CD1c-positive myeloid dendritic cell (primary cell): ENCODE measurements at regions not wholly inside any gene's neighbourhood (a gene's known extent, or its start where the extent isn't known, plus 50 kb on each side); places are given as distances from the start of the nearest gene placed in this dataset.
"Not testable (repeated sequence)": the region's sequence is repeated elsewhere in the genome, so short reads cannot be mapped to it uniquely, and the experiment has no call there.

Source experiments
- DNase-seq: peaks from one replicate; pipeline ENCODE4 v3.0.0-alpha.2; 2016; ENCODE audit errors: extremely low spot score

DNA sequence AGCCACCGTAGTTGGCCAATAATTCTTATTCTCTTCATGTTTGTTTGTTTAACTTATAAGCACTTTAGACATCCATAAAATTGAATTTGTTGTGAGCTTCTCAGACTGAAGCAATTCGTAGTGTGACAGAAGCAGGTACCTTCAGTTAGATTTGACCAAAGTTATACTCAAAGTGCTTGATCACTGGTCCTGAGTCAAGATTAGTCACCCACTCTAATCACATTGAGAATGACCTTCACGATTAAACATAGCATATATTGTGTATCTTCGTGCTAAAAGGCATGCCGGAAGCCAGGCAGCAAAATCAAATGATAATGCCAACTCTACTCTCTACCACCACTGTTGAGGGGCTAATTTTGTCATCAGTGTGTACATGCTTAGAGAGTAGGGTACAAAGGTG is 763.7 kb upstream of the MBL2 start:
- no peak for DNase-seq

- DNase-seq = no peak
Measured at GRCh38 chr10:53534428-53534827, 761.8 kb upstream of the MBL2 start.

DNA sequence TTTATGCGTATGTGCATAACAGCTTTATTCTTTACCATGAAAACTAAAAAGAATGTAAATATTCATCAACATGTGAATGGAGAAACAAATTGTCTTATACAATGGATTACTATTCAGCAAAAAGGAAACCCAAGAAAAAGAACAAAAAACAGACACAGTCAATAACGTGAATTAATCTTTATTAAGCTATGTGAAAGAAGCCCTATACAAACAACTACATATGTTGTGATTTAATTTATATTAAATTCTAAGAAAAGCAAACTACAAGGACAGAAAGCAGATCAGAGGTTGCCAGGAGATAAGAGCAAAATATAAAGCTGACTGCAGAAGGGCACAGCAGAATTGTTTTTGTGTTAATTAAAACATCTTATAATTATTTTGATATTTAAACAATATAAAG is 756.4 kb upstream of the MBL2 start:
- DNase-seq = no peak

DNA sequence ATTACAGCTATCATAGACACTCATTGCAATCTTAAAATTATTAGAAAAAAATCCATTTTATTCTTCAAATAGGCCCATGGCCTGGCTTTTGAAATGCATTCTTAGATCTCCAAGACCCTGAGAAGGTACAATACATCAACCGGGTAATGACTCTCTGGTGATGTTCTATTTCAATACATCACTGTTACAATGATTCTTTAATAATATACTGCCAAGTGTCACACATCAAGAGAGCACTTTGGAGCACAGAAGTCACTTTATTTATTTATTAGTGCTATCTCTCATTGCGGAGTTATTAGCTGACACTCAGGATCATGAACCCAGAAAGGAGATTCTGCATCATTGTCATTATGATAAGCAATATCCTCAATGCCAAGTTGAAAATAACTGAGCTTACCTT is 748.5 kb upstream of the MBL2 start:
- DNase-seq = no peak

- DNase-seq = no peak
Measured at GRCh38 chr10:53508197-53508596, 735.6 kb upstream of the MBL2 start.

GRCh38 chr10:53504492-53504891 is 731.9 kb upstream of the MBL2 start:
- DNase-seq = not testable (repeated sequence)

DNA sequence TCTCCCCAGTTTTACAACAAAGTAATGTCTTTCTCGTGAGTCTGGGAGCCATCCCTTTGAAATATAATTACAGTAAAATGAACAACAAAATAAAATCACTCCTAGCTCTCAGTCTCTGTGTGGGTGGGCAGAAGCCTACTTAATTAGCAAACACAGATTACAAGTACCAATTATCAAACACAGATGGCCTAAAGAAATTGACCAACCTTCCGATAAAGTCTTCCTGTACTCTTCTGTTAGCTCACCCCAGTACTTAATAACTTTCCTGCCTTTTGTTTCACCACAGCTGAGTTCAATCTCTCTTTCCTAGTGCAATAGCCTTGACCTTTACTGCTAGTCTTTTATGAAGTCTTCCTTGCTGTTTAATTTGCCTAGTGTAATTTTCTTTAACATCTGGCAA is 719.2 kb upstream of the MBL2 start:
- DNase-seq = no peak

DNA sequence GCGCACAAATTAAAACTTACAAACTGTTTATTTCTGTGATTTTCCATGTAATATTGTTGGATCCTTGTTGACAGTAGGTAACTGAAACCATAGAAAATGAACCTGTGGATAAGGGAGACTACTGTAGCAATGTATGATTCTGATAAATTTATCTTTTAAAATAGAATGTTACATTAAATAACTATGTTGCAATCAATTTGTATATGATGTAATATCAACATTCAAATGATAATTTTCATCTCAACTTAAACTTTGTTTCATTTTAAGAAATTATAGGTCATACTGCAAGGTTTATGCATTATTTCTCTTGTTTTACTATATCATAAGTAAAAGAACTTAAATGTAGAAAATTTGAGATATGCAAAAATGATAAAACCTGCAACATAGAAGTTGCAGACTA is 718.0 kb upstream of the MBL2 start:
- no peak for DNase-seq

- no peak for DNase-seq
Measured at GRCh38 chr10:53489335-53490182, 717.0 kb upstream of the MBL2 start.

- DNase-seq = no peak
Measured at GRCh38 chr10:53487019-53487983, 714.7 kb upstream of the MBL2 start.

DNA sequence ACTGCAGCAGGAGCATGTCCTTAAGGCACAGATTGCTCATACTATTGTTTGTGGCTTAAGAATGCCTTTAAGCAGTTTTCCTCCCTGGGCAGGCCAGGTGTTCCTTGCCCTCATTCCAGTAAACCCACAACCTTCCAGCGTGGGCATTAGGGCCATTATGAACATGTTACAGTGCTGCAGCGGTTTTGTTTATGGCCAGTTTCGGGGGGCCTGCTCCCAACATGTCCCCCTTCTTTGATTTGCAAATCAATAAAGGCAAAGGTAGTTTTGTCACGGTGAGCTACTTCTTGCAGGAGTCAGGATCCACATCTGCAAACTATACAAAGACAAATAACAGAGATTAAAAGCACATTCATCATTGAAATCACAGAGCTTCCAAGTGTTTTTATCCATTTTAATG is 712.8 kb upstream of the MBL2 start:
- not testable (repeated sequence) for DNase-seq

- no peak for DNase-seq
Measured at GRCh38 chr10:53479365-53479764, 706.8 kb upstream of the MBL2 start.

- no peak for DNase-seq
Measured at GRCh38 chr10:53477313-53477675, 704.7 kb upstream of the MBL2 start.

- no peak for DNase-seq
Measured at GRCh38 chr10:53476650-53477312, 704.2 kb upstream of the MBL2 start.

DNA sequence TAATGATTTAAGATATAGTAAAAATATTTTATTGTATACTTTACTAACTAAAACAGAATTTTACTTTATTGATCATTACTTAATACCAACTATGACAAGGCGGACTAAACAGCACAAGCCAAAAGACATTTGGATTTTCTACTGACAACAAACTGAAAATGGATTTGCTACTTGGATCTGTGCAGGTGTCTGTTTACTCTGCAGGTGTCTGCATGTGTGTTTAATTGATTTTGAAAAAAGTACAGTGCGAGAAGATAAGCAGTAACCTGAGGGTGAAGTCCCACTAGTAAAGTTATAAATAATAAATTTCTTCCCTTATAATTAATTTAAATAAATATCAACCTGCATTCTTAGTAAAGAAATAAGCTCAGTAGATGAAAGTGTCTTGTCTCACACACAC is 696.8 kb upstream of the MBL2 start:
- no peak for DNase-seq

DNA sequence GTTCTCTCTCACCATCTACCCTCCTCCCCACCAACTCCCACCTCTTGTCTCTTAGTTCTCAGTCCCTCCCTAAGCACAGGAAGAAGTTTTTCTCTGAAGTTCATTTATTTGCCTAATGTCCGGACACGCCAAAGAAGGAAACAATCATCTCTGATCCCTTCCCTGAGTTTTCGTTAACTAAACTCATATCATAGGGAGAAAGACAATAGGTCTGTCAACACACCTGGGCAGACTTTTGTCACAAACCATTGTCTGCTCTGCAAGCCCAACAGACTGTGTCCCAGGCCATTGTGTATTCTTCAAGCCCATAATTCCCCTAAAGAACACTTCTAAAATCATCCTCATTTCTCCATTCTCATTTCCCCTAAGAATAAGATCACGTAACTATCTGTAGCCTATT is 691.0 kb upstream of the MBL2 start:
- no peak for DNase-seq

- DNase-seq = no peak
Measured at GRCh38 chr10:53458007-53458406, 685.4 kb upstream of the MBL2 start.

DNA sequence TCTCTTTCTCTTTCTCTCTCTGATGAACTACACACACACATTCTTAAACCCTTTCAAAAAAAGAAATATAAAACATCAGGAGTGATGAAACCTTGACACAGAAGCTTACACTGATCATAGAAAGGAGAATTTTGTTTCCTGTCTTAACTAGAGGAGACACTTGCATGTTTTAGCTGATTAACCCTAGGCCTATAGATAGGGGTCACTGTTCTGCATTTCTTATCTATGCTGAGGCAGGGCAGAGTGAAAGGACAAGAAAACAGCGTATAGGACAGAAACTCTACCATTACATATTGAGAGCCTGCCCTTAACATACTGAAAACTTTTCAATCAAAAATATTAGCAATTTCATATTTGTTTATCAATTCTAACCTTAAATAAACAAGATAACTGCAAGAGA is 680.6 kb upstream of the MBL2 start:
- no peak for DNase-seq

DNA sequence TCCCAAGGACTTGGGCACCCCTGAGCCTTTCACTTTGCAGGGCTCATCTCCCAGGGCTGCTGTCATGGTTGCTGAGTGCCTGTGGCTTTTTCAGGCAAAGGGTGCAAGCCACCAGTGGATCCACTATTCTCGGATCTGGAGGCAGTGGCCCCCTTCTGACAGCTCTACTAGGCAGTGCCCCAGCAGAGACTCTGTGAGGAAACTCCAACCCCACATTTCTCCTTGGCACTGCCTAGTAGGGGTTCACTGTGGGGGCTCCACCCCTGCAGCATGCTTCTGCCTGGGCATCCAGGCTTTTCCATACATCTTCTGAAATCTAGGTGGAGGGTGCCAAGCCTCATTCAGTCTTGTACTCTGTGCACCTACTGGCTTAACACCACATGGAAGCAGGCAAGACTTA is 675.0 kb upstream of the MBL2 start:
- DNase-seq = no peak

DNA sequence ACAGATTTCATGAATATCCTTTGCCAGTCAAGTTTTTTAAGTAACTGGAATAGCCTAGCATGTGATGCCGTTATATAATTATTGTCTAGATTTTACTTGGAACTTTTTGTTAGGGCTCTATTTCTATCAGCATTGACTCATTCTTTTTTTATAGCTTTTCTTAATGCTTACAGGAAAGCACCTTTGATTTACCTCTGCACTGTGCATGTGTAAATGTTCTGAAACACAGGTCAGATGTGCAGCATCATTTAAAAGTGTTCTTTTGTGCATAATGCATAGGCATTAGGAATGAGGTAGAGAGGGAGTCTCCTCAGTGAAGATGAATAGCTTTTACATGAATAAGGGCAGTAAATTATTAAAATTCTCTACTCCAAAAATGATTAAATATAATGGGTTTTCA is 669.3 kb upstream of the MBL2 start:
- DNase-seq = no peak

DNA sequence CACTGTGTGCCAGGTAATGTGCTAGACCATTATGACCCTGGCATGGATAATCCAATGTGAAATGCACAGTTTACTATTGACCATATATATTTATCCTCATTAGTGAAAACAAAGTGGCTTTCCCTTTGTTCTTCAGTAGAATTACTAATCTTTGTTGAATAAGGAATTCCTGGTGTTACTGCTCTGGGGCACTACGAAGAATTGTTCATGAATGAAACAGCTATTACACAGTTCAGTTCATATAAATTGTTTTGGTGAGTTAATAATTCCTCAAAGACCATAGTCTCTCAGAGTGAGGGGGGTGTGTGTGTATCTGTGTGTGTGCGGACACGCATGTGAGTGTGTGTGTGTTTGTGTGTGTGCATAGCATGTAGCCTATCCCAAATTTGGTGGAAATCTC is 668.0 kb upstream of the MBL2 start:
- DNase-seq = no peak

DNA sequence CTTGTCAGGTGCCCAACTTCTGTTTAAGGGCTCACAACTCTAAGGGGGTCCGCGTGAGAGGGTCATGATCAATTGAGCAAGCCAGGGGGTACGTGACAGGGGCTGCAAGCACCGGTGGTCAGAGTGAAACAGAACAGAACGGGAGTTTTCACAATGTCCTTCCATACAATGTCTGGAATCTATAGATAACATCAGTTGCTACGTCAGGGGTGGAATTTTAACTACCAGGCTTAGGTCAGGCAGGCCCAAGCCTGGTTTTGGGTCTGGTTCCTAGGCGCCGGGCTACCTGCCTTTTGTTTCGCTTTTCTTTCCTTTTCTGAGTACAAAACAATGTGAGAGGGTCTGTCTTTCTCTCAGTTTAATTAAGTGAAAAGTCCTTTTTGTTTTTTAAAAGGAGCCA is 666.5 kb upstream of the MBL2 start:
- DNase-seq = not testable (repeated sequence)
